ENCODE measurements at regions not wholly inside any gene's neighbourhood (a gene's known extent, or its start where the extent isn't known, plus 50 kb on each side); places are given as distances from the start of the nearest gene placed in this dataset.

- dilution Hi-C loops (cut with MboI; ENCODE audit: extremely low pct_ligation_motif_present, low sequenced_read_pairs) = no loop called here
- FAIRE-seq = no peak
- H3K9ac ChIP-seq (ENCODE audit: control insufficient read depth, extremely low read depth, insufficient read depth, low read length) = no peak overlapping the region
- H3K9me3 ChIP-seq (ENCODE audit: control insufficient read depth, low read depth, low read length) = no peaks in the 10 kb centered on the region
- H3K27me3 ChIP-seq (ENCODE audit: control insufficient read depth, extremely low read depth, insufficient read depth, low read length) = no peaks in the 10 kb centered on the region
- no peak for DNase-seq (ENCODE audit: low read depth, low spot score)
- no peak overlapping the region for H3K4me3 ChIP-seq (ENCODE audit: control insufficient read depth in 2 of 3, extremely low read depth in 1 of 3, insufficient read depth in 2 of 3, low read depth in 1 of 3, low read length in 3 of 3)
- H3K9me1 ChIP-seq (ENCODE audit: control insufficient read depth, extremely low read depth, insufficient read depth, low read length) = no peaks in the 10 kb centered on the region
- H2AFZ ChIP-seq (ENCODE audit: control insufficient read depth, low read length) = no peak overlapping the region
- no peaks in the 10 kb centered on the region for H3K79me2 ChIP-seq (ENCODE audit: control insufficient read depth, insufficient read depth, low read length)
- no peak overlapping the region for H3K27ac ChIP-seq (ENCODE audit: control insufficient read depth, insufficient read depth, low read length)
- H3K36me3 ChIP-seq (ENCODE audit: control insufficient read depth in 2 of 2, extremely low read depth in 1 of 2, insufficient read depth in 2 of 2, low read length in 2 of 2) = no peaks in the 10 kb centered on the region
- TF ChIP-seq EZH2 (IDR thresholded peaks at IDR 0.05; ENCODE audit: low read length) (no peak), CTCF (optimal IDR thresholded peaks at IDR 0.05 in 1 of 3, IDR thresholded peaks at IDR 0.05 in 1 of 3, conservative IDR thresholded peaks at IDR 0.05 in 1 of 3; ENCODE audit: extremely low read depth in 1 of 3, insufficient read depth in 2 of 3, low read length in 3 of 3) (no peak)
- H3K4me1 ChIP-seq (ENCODE audit: control insufficient read depth, extremely low read depth, insufficient read depth, low read length) = no peaks in the 10 kb centered on the region
- H4K20me1 ChIP-seq (ENCODE audit: control insufficient read depth, extremely low read depth, insufficient read depth, low read length) = no peaks in the 10 kb centered on the region
- no peak overlapping the region for H3K4me2 ChIP-seq (ENCODE audit: control insufficient read depth, extremely low read depth, insufficient read depth, low read depth, low read length)
Observed at GRCh38 chr4:3845094-3845743, 79.0 kb downstream of the ADRA2C start.

- TF ChIP-seq EZH2 (IDR thresholded peaks at IDR 0.05; ENCODE audit: low read length) (no peak), CTCF (optimal IDR thresholded peaks at IDR 0.05 in 1 of 3, IDR thresholded peaks at IDR 0.05 in 1 of 3, conservative IDR thresholded peaks at IDR 0.05 in 1 of 3; ENCODE audit: extremely low read depth in 1 of 3, insufficient read depth in 2 of 3, low read length in 3 of 3) (no peak)
- Histone ChIP-seq H3K4me2 (ENCODE audit: control insufficient read depth, extremely low read depth, insufficient read depth, low read depth, low read length) (no peak overlapping the region), H3K79me2 (ENCODE audit: control insufficient read depth, insufficient read depth, low read length) (no peaks in the 10 kb centered on the region), H3K4me3 (ENCODE audit: control insufficient read depth in 2 of 3, extremely low read depth in 1 of 3, insufficient read depth in 2 of 3, low read depth in 1 of 3, low read length in 3 of 3) (no peak overlapping the region), H3K9me3 (ENCODE audit: control insufficient read depth, low read depth, low read length) (peaks cover 2% of the 10 kb centered on the region), H3K27ac (ENCODE audit: control insufficient read depth, insufficient read depth, low read length) (no peak overlapping the region), H3K27me3 (ENCODE audit: control insufficient read depth, extremely low read depth, insufficient read depth, low read length) (no peaks in the 10 kb centered on the region), H2AFZ (ENCODE audit: control insufficient read depth, low read length) (no peak overlapping the region), H3K36me3 (ENCODE audit: control insufficient read depth in 2 of 2, extremely low read depth in 1 of 2, insufficient read depth in 2 of 2, low read length in 2 of 2) (no peaks in the 10 kb centered on the region), H3K9ac (ENCODE audit: control insufficient read depth, extremely low read depth, insufficient read depth, low read length) (no peak overlapping the region), H3K4me1 (ENCODE audit: control insufficient read depth, extremely low read depth, insufficient read depth, low read length) (no peaks in the 10 kb centered on the region), H3K9me1 (ENCODE audit: control insufficient read depth, extremely low read depth, insufficient read depth, low read length) (no peaks in the 10 kb centered on the region), H4K20me1 (ENCODE audit: control insufficient read depth, extremely low read depth, insufficient read depth, low read length) (no peaks in the 10 kb centered on the region)
- DNase-seq (ENCODE audit: low read depth, low spot score) (no peak), FAIRE-seq (no peak)
- dilution Hi-C loops (cut with MboI; ENCODE audit: extremely low pct_ligation_motif_present, low sequenced_read_pairs) = no loop called here
Observed at GRCh38 chr4:3845744-3846429, 79.7 kb downstream of the ADRA2C start.
